ENCODE measurements at regions not wholly inside any gene's neighbourhood (a gene's known extent, or its start where the extent isn't known, plus 50 kb on each side); places are given as distances from the start of the nearest gene placed in this dataset.
A peak's percentile ranks its signal among the peaks of the same experiment; 100 is the strongest.

- no peak for TF ChIP-seq GATA3 (IDR thresholded peaks at IDR 0.05; ENCODE audit: low read depth, low read length)
- TF ChIP-seq GATA2 (IDR thresholded peaks at IDR 0.05; ENCODE audit: low read depth, low read length), result no peak
Observed at GRCh38 chr12:16920451-16920850, 314.5 kb upstream of the LMO3 start.

- TF ChIP-seq GATA3 (IDR thresholded peaks at IDR 0.05; ENCODE audit: low read depth, low read length), result no peak
- no peak for TF ChIP-seq GATA2 (IDR thresholded peaks at IDR 0.05; ENCODE audit: low read depth, low read length)
Observed at GRCh38 chr12:16919551-16919950, 313.6 kb upstream of the LMO3 start.

GRCh38 chr12:16914853-16915252 is 308.9 kb upstream of the LMO3 start:
- no peak for TF ChIP-seq GATA2 (IDR thresholded peaks at IDR 0.05; ENCODE audit: low read depth, low read length)
- TF ChIP-seq GATA3 (IDR thresholded peaks at IDR 0.05; ENCODE audit: low read depth, low read length), result no peak

GRCh38 chr12:16913832-16914490 is 308.0 kb upstream of the LMO3 start:
- no peak for TF ChIP-seq GATA2 (IDR thresholded peaks at IDR 0.05; ENCODE audit: low read depth, low read length)
- no peak for TF ChIP-seq GATA3 (IDR thresholded peaks at IDR 0.05; ENCODE audit: low read depth, low read length)

GRCh38 chr12:16901946-16902345 is 296.0 kb upstream of the LMO3 start:
- no peak for TF ChIP-seq GATA2 (IDR thresholded peaks at IDR 0.05; ENCODE audit: low read depth, low read length)
- TF ChIP-seq GATA3 (IDR thresholded peaks at IDR 0.05; ENCODE audit: low read depth, low read length), result no peak

- TF ChIP-seq GATA2 (IDR thresholded peaks at IDR 0.05; ENCODE audit: low read depth, low read length) (no peak), GATA3 (IDR thresholded peaks at IDR 0.05; ENCODE audit: low read depth, low read length) (no peak)
Observed at GRCh38 chr12:16893426-16893825, 287.5 kb upstream of the LMO3 start.

GRCh38 chr12:16891673-16892072 is 285.7 kb upstream of the LMO3 start:
- TF ChIP-seq GATA3 (IDR thresholded peaks at IDR 0.05; ENCODE audit: low read depth, low read length) (no peak), GATA2 (IDR thresholded peaks at IDR 0.05; ENCODE audit: low read depth, low read length) (no peak)

GRCh38 chr12:16884819-16885218 is 278.9 kb upstream of the LMO3 start:
- TF ChIP-seq GATA3 (IDR thresholded peaks at IDR 0.05; ENCODE audit: low read depth, low read length) (no peak), GATA2 (IDR thresholded peaks at IDR 0.05; ENCODE audit: low read depth, low read length) (no peak)

GRCh38 chr12:16884056-16884455 is 278.1 kb upstream of the LMO3 start:
- TF ChIP-seq GATA3 (IDR thresholded peaks at IDR 0.05; ENCODE audit: low read depth, low read length), result no peak
- TF ChIP-seq GATA2 (IDR thresholded peaks at IDR 0.05; ENCODE audit: low read depth, low read length), result no peak

- TF ChIP-seq GATA2 (IDR thresholded peaks at IDR 0.05; ENCODE audit: low read depth, low read length), result peak; percentile 95
- TF ChIP-seq GATA3 (IDR thresholded peaks at IDR 0.05; ENCODE audit: low read depth, low read length), result peak; percentile 99
Observed at GRCh38 chr12:16881986-16882570, 276.1 kb upstream of the LMO3 start.

GRCh38 chr12:16880864-16881285 is 274.9 kb upstream of the LMO3 start:
- peak; percentile 87 for TF ChIP-seq GATA3 (IDR thresholded peaks at IDR 0.05; ENCODE audit: low read depth, low read length)
- peak; percentile 94 for TF ChIP-seq GATA2 (IDR thresholded peaks at IDR 0.05; ENCODE audit: low read depth, low read length)

- no peak for TF ChIP-seq GATA2 (IDR thresholded peaks at IDR 0.05; ENCODE audit: low read depth, low read length)
- no peak for TF ChIP-seq GATA3 (IDR thresholded peaks at IDR 0.05; ENCODE audit: low read depth, low read length)
Observed at GRCh38 chr12:16870845-16871244, 264.9 kb upstream of the LMO3 start.

GRCh38 chr12:16863742-16864141 is 257.8 kb upstream of the LMO3 start:
- TF ChIP-seq GATA2 (IDR thresholded peaks at IDR 0.05; ENCODE audit: low read depth, low read length), result no peak
- no peak for TF ChIP-seq GATA3 (IDR thresholded peaks at IDR 0.05; ENCODE audit: low read depth, low read length)

- TF ChIP-seq GATA3 (IDR thresholded peaks at IDR 0.05; ENCODE audit: low read depth, low read length) (no peak), GATA2 (IDR thresholded peaks at IDR 0.05; ENCODE audit: low read depth, low read length) (no peak)
Observed at GRCh38 chr12:16857456-16857923, 251.5 kb upstream of the LMO3 start.

GRCh38 chr12:16854465-16854864 is 248.5 kb upstream of the LMO3 start:
- TF ChIP-seq GATA2 (IDR thresholded peaks at IDR 0.05; ENCODE audit: low read depth, low read length), result peak; percentile 59; the same call in 1 of the 2 replicates
- TF ChIP-seq GATA3 (IDR thresholded peaks at IDR 0.05; ENCODE audit: low read depth, low read length), result peak; percentile 19; the same call in 1 of the 2 replicates
